Islet precursor cell (in vitro differentiated cells): ENCODE measurements at regions not wholly inside any gene's neighbourhood (a gene's known extent, or its start where the extent isn't known, plus 50 kb on each side); places are given as distances from the start of the nearest gene placed in this dataset.

Source experiments
- DNase-seq: peaks from one replicate; pipeline ENCODE4 v3.0.0-alpha.2; 2018

DNA sequence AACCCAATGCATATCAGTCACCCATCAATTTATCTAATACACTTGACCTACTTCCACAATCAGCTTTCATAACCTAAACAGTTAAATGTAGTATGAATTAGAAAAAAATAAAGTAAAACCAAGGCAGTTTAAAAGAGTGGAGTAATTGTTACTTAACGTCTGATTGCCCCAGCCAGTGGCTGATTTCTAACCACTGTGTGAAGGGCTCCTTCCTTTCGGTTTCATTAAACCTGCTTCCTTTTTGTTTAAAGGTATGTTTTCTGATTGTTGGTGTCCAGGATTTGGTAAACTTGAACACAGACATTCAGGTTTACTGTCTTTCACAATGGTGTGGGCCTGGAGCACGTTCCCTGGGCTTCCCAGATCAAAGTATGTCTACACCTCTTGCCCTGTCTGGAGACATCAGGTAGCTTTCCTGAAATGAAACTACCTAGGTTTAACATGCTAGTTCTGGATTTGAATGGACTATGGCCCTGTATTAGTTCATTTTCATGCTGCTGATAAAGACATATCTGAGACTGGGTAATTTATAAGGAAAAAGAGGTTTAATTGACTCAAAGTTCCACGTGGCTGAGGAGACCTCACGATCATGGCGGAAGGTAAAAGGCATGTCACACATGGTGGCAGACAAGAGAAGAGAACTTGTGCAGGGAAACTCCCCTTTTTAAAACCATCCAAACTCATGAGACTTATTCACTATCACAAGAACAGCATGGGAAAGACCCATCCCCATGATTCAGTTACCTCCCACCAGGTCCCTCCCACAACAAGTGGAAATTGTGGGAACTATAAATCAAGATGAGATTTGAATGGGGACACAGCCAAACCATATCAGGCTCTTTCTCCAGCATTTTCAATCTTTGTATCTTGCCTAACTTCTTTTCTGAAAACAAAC lies 605.2 kb upstream of the ID2 start:
- no peak for DNase-seq

DNA sequence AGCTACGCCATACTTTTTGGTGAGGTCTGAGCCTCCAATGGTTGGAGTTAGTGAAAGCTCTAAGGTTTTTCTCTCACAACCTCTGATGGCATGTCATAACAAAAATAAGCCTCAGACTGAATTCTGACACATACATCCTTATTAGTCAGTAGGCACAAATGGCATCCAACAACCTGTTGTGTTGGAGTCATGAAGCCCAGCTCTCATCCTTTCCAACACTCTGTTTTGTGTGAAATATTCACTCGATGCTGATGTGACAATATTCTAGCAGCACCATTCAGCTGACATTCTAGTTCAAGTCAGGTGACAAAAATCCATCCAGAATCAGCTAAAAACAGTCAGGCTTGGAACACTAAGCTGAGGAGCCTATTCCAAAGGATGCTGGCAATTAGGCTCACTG lies 603.2 kb upstream of the ID2 start:
- DNase-seq = no peak

GRCh38 chr2:8080063-8080462 lies 601.8 kb upstream of the ID2 start:
- no peak for DNase-seq

DNA sequence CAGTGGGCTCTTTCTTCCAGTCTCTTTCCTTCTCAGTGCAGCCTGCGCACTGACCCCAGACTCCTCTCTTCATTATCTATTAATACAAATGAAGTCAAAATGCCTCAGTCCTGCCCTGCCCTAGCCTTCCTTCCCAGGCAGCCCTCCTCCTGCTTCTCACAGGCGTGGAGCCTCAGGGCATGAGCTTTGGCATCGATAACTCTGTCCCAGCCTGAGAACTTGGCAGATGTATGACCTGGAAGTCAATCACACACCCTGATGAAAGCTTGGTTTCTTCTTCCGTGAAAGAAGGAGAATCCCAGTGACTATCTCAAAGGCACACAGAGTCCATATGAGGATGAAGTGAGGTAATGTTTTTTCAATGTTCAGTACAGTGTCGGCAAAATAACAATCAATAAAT lies 600.7 kb upstream of the ID2 start:
- DNase-seq = no peak

DNA sequence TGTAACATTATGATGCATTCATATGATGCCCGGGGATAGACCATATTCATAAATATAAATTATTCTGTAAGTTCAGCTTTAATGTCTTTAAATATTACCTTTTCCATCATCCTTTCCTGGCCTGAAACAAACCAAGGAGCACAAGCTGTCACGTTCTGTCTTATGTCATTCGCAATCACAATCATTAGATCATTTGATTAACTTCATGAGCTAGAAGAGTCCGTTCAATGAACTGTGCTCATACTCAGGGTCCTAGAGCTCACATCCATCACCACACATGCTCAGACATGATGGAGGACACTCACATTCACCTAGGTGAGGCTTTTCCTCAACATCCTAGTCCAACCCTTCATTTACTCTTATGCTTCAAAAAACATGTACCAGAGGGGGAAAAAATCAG lies 599.0 kb upstream of the ID2 start:
- no peak for DNase-seq

- DNase-seq = no peak
Observed at GRCh38 chr2:8086357-8086756, 595.5 kb upstream of the ID2 start.

GRCh38 chr2:8086796-8087479 lies 594.9 kb upstream of the ID2 start:
- no peak for DNase-seq

DNA sequence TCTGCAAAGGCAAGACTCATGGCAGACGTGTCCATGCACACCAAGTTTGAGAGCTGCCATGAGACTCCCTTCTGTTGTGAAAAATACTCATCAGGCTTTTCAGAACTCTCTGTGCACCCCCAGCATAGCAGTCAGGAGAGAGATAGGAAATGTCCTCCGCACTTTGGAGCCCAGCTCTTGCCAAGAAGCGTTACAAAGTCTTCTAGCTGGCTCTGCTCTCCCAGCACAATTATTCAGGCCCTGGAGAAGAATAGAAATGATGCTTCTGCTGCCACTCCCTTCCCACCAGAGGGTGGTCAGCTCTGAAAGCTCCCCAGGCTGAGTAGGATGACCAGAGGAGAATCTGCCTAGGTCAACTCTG lies 594.4 kb upstream of the ID2 start:
- DNase-seq = no peak

- no peak for DNase-seq
Observed at GRCh38 chr2:8088810-8089209, 593.0 kb upstream of the ID2 start.

GRCh38 chr2:8089596-8089995 lies 592.3 kb upstream of the ID2 start:
- DNase-seq = peak; percentile 68

DNA sequence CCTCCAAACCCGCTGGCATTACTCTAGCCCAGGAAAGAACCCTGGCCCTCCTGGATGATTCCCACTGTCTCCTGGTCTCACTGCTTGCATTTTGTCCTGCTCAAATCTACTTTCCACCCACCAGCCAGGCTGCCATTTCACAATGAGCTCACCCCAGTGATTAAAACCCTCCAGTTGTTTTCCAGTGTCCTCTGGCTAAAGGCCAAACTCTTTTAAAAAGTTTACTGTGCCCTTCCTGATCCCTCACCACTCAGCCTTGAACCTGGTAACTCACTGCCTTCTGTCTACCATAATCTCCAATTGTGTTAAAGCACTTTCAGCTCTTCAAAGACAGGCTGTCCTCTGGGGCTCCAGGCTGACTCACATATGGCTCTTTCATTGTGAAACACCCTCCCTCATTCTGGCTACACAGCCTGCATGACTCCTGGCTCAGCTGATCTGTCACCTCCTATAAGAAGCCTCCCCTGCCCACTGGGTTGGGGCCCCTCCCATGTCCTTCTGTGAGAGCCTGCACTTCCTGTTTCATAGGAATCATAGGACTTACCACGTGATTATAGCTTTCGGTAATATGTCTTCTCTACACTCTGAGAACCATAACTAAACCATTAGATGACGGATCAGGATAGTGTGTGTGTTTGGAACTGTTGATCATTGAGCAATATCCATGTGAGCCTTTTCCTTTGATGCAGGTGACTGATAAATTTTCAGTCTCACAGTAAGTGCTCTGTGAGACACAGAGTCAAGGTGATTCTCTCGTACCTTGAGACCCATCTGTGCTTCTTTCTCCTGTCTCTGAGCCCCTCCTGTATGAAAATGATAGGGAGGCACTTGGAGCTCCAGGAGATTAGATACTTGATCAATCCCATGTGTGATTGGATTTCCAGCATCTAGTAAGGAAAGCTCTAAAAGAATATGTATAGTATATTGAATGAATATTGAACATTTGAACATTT lies 590.8 kb upstream of the ID2 start:
- peak; percentile 87 for DNase-seq

- DNase-seq = peak; percentile 71
Observed at GRCh38 chr2:8094526-8094925, 587.3 kb upstream of the ID2 start.

DNA sequence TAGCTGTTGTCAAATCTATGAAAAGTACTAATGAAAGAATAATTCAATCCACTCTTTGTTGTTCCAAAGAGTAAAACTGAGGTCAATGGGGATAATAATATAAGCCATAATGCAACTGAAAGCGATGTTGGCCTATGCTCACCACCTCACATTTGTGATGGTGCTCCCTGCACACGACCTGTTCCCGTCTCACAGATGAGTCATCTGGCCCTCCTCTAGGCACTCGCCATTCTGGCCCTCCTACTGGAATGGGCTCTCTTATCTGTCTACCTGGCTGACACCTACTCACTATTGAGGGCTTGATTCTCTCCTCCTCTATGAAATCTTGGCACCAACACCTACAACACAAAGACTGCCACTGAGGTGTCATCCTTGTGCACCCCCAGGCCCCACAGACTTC lies 585.9 kb upstream of the ID2 start:
- no peak for DNase-seq

DNA sequence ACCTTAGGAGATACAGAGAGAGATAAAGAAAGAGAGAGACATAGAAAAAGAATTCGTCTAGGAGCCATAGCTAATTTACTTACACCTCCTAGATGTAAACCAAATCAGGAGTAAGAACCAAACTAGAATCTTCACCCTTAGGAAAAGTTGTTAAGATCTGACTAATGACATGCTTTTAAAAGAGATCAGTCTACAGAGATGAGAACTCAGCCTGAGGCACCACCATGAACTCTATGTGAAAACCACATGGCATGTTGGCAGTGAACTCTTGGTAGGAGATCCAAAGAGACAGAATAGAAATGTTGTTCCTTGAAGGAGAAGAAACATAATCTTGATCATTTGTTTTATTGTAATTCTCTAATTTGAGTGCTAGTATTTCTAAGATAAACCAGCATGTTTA lies 585.4 kb upstream of the ID2 start:
- no peak for DNase-seq

GRCh38 chr2:8098476-8099266 lies 583.2 kb upstream of the ID2 start:
- no peak for DNase-seq

GRCh38 chr2:8099267-8099582 lies 582.6 kb upstream of the ID2 start:
- no peak for DNase-seq

- DNase-seq = no peak
Observed at GRCh38 chr2:8101614-8102277, 580.1 kb upstream of the ID2 start.

DNA sequence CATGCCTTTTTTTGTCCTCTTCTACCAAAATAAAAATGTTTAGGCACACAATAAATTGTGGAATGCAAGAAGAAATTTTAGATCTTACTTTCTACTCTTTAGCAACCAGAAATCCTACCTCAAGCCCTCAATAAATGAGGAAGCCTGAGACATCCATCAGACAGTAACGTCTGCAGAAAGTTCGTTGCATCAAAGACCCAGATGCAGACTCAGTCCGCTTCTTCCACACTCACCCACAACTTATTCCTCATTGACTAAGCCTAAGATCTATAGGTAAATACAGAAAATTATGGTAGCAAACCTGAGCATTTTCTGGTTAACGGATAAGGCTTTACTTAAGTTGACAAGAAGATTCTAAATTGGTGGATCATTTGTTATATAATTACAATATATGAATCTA lies 579.4 kb upstream of the ID2 start:
- DNase-seq = no peak

DNA sequence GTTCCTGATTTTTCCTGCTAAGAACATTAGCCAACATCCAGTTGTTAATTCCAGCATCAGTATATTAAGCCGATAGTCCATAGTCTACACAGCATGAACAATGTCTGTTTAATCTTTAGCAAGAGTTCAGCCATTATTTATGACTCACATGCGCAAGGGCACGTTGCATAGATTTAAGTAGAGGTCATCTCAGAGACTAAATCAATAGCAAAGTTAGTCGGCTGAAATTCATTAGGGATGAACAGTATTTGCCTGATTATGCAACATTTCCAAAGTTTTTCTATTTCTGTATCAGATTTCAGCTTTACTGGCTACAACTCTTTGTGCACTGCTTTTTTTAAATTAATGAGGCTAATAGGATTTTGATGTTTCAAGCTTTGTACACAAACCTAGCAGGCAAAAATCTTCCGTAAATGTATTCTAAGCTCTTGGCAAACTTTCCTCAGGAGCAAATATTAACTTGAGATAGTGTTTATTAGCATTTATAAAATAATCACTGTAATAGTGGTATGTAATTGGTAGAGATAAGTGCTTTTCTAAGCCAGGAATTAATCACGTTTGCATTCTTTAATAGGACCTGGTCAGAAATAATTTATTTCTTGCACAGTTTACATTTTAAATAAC lies 578.7 kb upstream of the ID2 start:
- DNase-seq = no peak

DNA sequence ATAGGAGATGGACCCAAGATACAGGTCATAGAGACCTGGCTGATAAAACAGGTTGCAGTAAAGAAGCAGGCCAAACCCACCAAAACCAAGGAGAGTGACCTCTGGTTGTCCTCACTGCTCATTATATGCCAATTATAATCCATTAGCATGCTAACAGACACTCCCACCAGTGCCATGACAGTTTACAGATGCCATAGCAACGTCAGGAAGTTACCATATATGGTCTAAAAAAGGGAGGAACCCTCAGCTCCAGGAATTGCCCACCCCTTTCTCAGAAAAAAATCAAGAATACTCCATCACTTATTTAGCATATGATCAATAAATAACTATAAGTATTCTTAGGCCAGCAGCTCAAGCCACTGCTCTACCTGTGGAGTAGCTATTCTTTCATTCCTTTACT lies 574.7 kb upstream of the ID2 start:
- DNase-seq = no peak

- DNase-seq = no peak
Observed at GRCh38 chr2:8107621-8108378, 574.1 kb upstream of the ID2 start.
